ENCODE measurements at regions not wholly inside any gene's neighbourhood (a gene's known extent, or its start where the extent isn't known, plus 50 kb on each side); places are given as distances from the start of the nearest gene placed in this dataset.

GRCh38 chr14:34931206-34931605 lies 51.6 kb upstream of the SRP54 start:
- TF ChIP-seq CTCF (IDR thresholded peaks at IDR 0.05) (no peak), POLR2A (IDR thresholded peaks at IDR 0.05) (no peak)
